A549 (cell line): ENCODE measurements at regions not wholly inside any gene's neighbourhood (a gene's known extent, or its start where the extent isn't known, plus 50 kb on each side); places are given as distances from the start of the nearest gene placed in this dataset.

Experiments
- CBX2 ChIP-seq: fragments of 200-600 bp; sonication (generic); IDR thresholded peaks from 2 replicates; pipeline ENCODE4 v1.6.1; 2016; ENCODE audit warnings: low read depth, mild to moderate bottlenecking, borderline replicate concordance
- CTCF ChIP-seq: fragments of >200 bp; sonication (Bioruptor Twin); formaldehyde crosslinking; IDR thresholded peaks from 3 replicates; pipeline ENCODE4 v1.5.1; 2016
- E2F6 ChIP-seq: IDR thresholded peaks from 2 replicates; pipeline ENCODE4 v1.6.1; 2012; ENCODE audit warnings: low read depth, borderline replicate concordance
- EP300 ChIP-seq, 2 experiments: fragments of >200 bp; sonication (Bioruptor Twin); formaldehyde crosslinking; IDR thresholded peaks; 2 replicates in 1 of 2; 3 replicates in 1 of 2; pipeline ENCODE4 v1.6.1; 2016 to 2017
- JUN ChIP-seq, 2 experiments: fragments of >200 bp; sonication (Bioruptor Twin); formaldehyde crosslinking; IDR thresholded peaks; 2 replicates in 1 of 2; 3 replicates in 1 of 2; pipeline ENCODE4 v1.6.1; 2016 to 2017
- RAD21 ChIP-seq, 2 experiments: fragments of >200 bp in 1 of 2; sonication (Bioruptor Twin) in 1 of 2; formaldehyde crosslinking in 1 of 2; IDR thresholded peaks in 1 of 2; conservative IDR thresholded peaks in 1 of 2; 2 replicates in 1 of 2; 3 replicates in 1 of 2; pipeline ENCODE4 v1.6.1; 2012 to 2018; ENCODE audit warnings: inconsistent platforms in 1 of 2
- REST ChIP-seq: fragments of 200-600 bp; sonication (generic); IDR thresholded peaks from 2 replicates; pipeline ENCODE4 v1.6.1; 2016; ENCODE audit warnings: antibody characterized with exemption, mild to moderate bottlenecking, moderate library complexity
- TF ChIP-seq, protein P1 (sequence below): fragments of 450-650 bp; IDR thresholded peaks from 2 replicates; pipeline ENCODE4 v1.6.1; 2014; ENCODE audit warnings: antibody characterized with exemption
- TF ChIP-seq, protein P2 (sequence below): fragments of 150-350 bp; IDR thresholded peaks from 2 replicates; pipeline ENCODE4 v1.6.1; 2014; ENCODE audit warnings: low read depth, mild to moderate bottlenecking, low read length

- TF ChIP-seq E2F6 (no peak), CTCF (no peak), EP300 (IDR thresholded peaks at IDR 0.05) (no peak), REST (no peak), RAD21 (conservative IDR thresholded peaks at IDR 0.05 in 1 of 2, IDR thresholded peaks at IDR 0.05 in 1 of 2) (no peak), JUN (IDR thresholded peaks at IDR 0.05) (no peak), CBX2 (no peak)
- TF ChIP-seq, protein P1, sequence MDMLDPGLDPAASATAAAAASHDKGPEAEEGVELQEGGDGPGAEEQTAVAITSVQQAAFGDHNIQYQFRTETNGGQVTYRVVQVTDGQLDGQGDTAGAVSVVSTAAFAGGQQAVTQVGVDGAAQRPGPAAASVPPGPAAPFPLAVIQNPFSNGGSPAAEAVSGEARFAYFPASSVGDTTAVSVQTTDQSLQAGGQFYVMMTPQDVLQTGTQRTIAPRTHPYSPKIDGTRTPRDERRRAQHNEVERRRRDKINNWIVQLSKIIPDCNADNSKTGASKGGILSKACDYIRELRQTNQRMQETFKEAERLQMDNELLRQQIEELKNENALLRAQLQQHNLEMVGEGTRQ: no peak
- TF ChIP-seq, protein P2, sequence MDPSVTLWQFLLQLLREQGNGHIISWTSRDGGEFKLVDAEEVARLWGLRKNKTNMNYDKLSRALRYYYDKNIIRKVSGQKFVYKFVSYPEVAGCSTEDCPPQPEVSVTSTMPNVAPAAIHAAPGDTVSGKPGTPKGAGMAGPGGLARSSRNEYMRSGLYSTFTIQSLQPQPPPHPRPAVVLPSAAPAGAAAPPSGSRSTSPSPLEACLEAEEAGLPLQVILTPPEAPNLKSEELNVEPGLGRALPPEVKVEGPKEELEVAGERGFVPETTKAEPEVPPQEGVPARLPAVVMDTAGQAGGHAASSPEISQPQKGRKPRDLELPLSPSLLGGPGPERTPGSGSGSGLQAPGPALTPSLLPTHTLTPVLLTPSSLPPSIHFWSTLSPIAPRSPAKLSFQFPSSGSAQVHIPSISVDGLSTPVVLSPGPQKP: no peak
Observed at GRCh38 chr13:62040806-62041205, 625.2 kb upstream of the PCDH20 start.
